Esophagus squamous epithelium (tissue), 5 donors: ENCODE measurements at regions not wholly inside any gene's neighbourhood (a gene's known extent, or its start where the extent isn't known, plus 50 kb on each side); places are given as distances from the start of the nearest gene placed in this dataset.

Source experiments
- DNase-seq: peaks from one replicate; lab custom pipeline; 2025; lab: John Stamatoyannopoulos, UW
- H3K27ac ChIP-seq, 4 donors: fragments of 200-600 bp; sonication (generic); one replicate each; pipeline ENCODE4 v1.5.1; 2016 to 2019; ENCODE audit warnings: mild to moderate bottlenecking in 1 of 4
- H3K27me3 ChIP-seq, 4 donors: fragments of 200-600 bp; sonication (generic); 1 replicate in 3 of 4; 2 replicates in 1 of 4; pipeline versions ENCODE4 v1.5.1 to v1.6.0; 2017 to 2021; ENCODE audit warnings: antibody characterized with exemption in 1 of 4
- H3K36me3 ChIP-seq, 3 donors: fragments of 200-600 bp; sonication (generic); one replicate each; pipeline ENCODE4 v1.5.1; 2016 to 2019
- H3K4me1 ChIP-seq, 3 donors: fragments of 200-600 bp; sonication (generic); one replicate each; pipeline ENCODE4 v1.5.1; 2017 to 2019
- H3K4me3 ChIP-seq, 4 donors: fragments of 200-600 bp; sonication (generic); 1 replicate in 3 of 4; 2 replicates in 1 of 4; pipeline ENCODE4 v1.5.1; 2016 to 2019; ENCODE audit warnings: mild to moderate bottlenecking in 2 of 4, moderate library complexity in 1 of 4
- H3K9me3 ChIP-seq, 3 donors: fragments of 200-600 bp; sonication (generic); one replicate each; pipeline ENCODE4 v1.5.1; 2016 to 2019
- CTCF ChIP-seq, 6 experiments: fragments of 450-650 bp in 4 of 6; fragments of 200-600 bp in 2 of 6; sonication (generic) in 2 of 6; IDR thresholded peaks; one replicate each; pipeline ENCODE4 v1.5.1; 2016 to 2019; ENCODE audit warnings: antibody characterized with exemption in 6 of 6, mild to moderate bottlenecking in 4 of 6, moderate library complexity in 4 of 6
- POLR2A ChIP-seq, 4 donors: fragments of 450-650 bp; IDR thresholded peaks; one replicate each; pipeline ENCODE4 v1.6.1; 2017; ENCODE audit warnings: antibody characterized with exemption in 4 of 4, mild to moderate bottlenecking in 4 of 4, moderate library complexity in 3 of 4
- WGBS, 2 donors: methylation state at CpG; one replicate each; pipeline ENCODE4 v1.1.5; 2018; 5-methylcytosine and 5-hydroxymethylcytosine counted together
- intact Hi-C: fragments of 100-400 bp; cut with DNase I; formaldehyde crosslinking; loops from one replicate; pipeline ENCODE4 v1.15.0; 2022
- donor health status: DM: yes; HTN: yes; CAD: no.

DNA sequence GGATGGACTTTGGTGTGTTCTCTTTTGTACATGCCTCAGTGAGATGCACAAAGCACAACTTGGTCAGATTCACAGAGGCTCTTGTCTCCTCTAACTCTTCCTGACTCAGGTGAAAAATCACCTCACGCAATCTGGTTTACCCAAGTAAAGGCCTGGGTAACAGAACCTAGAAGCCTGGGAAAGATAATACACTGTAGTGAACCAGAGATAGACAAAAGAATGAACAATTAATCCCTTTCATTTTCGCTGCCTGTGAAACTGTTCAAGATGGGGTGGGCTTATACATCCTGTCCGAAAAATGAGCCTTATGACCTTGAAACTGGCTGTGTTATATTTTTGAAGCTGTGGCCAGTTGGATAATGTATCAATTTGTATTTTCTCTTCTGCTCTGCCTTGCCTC is 678.9 kb upstream of the TEX47 start:
- Histone ChIP-seq H3K27me3 (no peaks in the 10 kb centered on the region), H3K27ac (no peak overlapping the region), H3K9me3 (no peaks in the 10 kb centered on the region), H3K4me1 (no peaks in the 10 kb centered on the region), H3K36me3 (no peaks in the 10 kb centered on the region), H3K4me3 (no peak overlapping the region)
- TF ChIP-seq POLR2A (IDR thresholded peaks at IDR 0.05) = no peak
- intact Hi-C loops = no loop called here
- no peak for DNase-seq
- 58 to 64% methylated on average over 3 of the region's 3 CpGs for WGBS, 2 donors

DNA sequence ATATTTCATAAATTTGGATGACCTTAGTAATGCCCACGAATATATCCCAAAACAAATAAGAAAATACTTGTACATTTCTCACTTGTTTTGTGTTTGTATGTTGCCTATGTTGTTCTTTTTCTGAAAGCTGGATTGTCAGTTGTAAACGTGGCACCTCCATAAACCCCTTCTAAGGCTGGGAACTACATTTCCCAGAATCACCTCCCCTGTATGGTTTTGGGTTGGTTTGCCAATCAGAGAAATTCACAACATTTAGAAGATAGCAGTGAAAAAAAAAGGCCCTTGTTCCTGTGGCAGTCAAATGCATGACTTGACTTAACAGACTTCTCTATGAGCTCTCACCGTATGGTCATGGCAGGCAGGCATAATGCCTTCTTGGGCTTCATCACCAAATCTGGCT is 676.3 kb upstream of the STEAP1 start:
- H3K27ac ChIP-seq = no peak overlapping the region
- H3K4me1 ChIP-seq = no peaks in the 10 kb centered on the region
- intact Hi-C loops = no loop called here
- H3K27me3 ChIP-seq = no peaks in the 10 kb centered on the region
- no peaks in the 10 kb centered on the region for H3K9me3 ChIP-seq
- 49 to 55% methylated on average over 3 of the region's 3 CpGs for WGBS, 2 donors
- DNase-seq = no peak
- H3K36me3 ChIP-seq = no peaks in the 10 kb centered on the region
- TF ChIP-seq CTCF (IDR thresholded peaks at IDR 0.05) (no peak), POLR2A (IDR thresholded peaks at IDR 0.05) (no peak)
- H3K4me3 ChIP-seq = no peak overlapping the region

GRCh38 chr7:89495704-89496103 is 658.6 kb upstream of the STEAP1 start:
- no peaks in the 10 kb centered on the region for H3K36me3 ChIP-seq
- H3K4me1 ChIP-seq = no peaks in the 10 kb centered on the region
- no peaks in the 10 kb centered on the region for H3K27me3 ChIP-seq
- no peaks in the 10 kb centered on the region for H3K9me3 ChIP-seq
- 64 to 77% methylated on average over 3 of the region's 3 CpGs for WGBS, 2 donors
- intact Hi-C loops = no loop called here
- no peak overlapping the region for H3K4me3 ChIP-seq
- no peak overlapping the region for H3K27ac ChIP-seq
- no peak for TF ChIP-seq POLR2A (IDR thresholded peaks at IDR 0.05)
- DNase-seq = no peak

GRCh38 chr7:89500084-89500483 is 654.2 kb upstream of the STEAP1 start:
- 59 to 60% methylated on average over 2 of the region's 2 CpGs for WGBS, 2 donors
- Histone ChIP-seq H3K4me1 (no peaks in the 10 kb centered on the region), H3K36me3 (no peaks in the 10 kb centered on the region)

GRCh38 chr7:89503281-89503680 is 651.0 kb upstream of the STEAP1 start:
- intact Hi-C loops = no loop called here
- no peak overlapping the region for H3K27ac ChIP-seq
- no peaks in the 10 kb centered on the region for H3K4me1 ChIP-seq
- no peak for TF ChIP-seq POLR2A (IDR thresholded peaks at IDR 0.05)
- TF ChIP-seq CTCF (IDR thresholded peaks at IDR 0.05) = no peak
- H3K36me3 ChIP-seq = no peaks in the 10 kb centered on the region
- no peak for DNase-seq
- no peaks in the 10 kb centered on the region for H3K27me3 ChIP-seq
- no peaks in the 10 kb centered on the region for H3K9me3 ChIP-seq
- no peak overlapping the region for H3K4me3 ChIP-seq

More at GRCh38 chr7:89500084-89500483, 654.2 kb upstream of the STEAP1 start:
- H3K27ac ChIP-seq = no peak overlapping the region
- H3K27me3 ChIP-seq = no peaks in the 10 kb centered on the region
- no peaks in the 10 kb centered on the region for H3K9me3 ChIP-seq
- H3K4me3 ChIP-seq = no peak overlapping the region
- intact Hi-C loops = no loop called here
- DNase-seq = no peak
- no peak for TF ChIP-seq POLR2A (IDR thresholded peaks at IDR 0.05)
- TF ChIP-seq CTCF (IDR thresholded peaks at IDR 0.05) = no peak

- WGBS, 2 donors = 63 to 74% methylated on average over 3 of the region's 3 CpGs
- no peak for TF ChIP-seq POLR2A (IDR thresholded peaks at IDR 0.05)
- no peak for TF ChIP-seq CTCF (IDR thresholded peaks at IDR 0.05)
- H3K27me3 ChIP-seq = no peaks in the 10 kb centered on the region
- intact Hi-C loops = no loop called here
- no peak overlapping the region for H3K4me3 ChIP-seq
- no peaks in the 10 kb centered on the region for H3K9me3 ChIP-seq
- no peaks in the 10 kb centered on the region for H3K36me3 ChIP-seq
- H3K4me1 ChIP-seq = no peaks in the 10 kb centered on the region
- no peak for DNase-seq
- no peak overlapping the region for H3K27ac ChIP-seq
Measured at GRCh38 chr7:89507034-89507433, 647.2 kb upstream of the STEAP1 start.
